Brain microvascular endothelial cell (primary cell): ENCODE measurements at regions not wholly inside any gene's neighbourhood (a gene's known extent, or its start where the extent isn't known, plus 50 kb on each side); places are given as distances from the start of the nearest gene placed in this dataset.
"Not testable (repeated sequence)": the region's sequence is repeated elsewhere in the genome, so short reads cannot be mapped to it uniquely, and the experiment has no call there.

Source experiments
- DNase-seq: peaks from one replicate; pipeline ENCODE4 v3.0.0-alpha.2; 2020
- H3K27ac ChIP-seq: fragments of 250-450 bp; sonication (Bioruptor Pico); 2 replicates; pipeline ENCODE4 v1.5.1; 2020; ENCODE audit warnings: mild to moderate bottlenecking, moderate library complexity
- H3K27me3 ChIP-seq: fragments of 250-450 bp; sonication (Bioruptor Pico); replicated peaks from 2 replicates; pipeline ENCODE4 v1.5.1; 2020; ENCODE audit warnings: mild to moderate bottlenecking
- H3K36me3 ChIP-seq: fragments of 250-450 bp; sonication (Bioruptor Pico); replicated peaks from 2 replicates; pipeline ENCODE4 v1.5.1; 2020; ENCODE audit warnings: mild to moderate bottlenecking
- H3K4me3 ChIP-seq: 2 replicates; pipeline ENCODE4 v1.5.1; 2011; ENCODE audit warnings: low read depth, mild to moderate bottlenecking, control low read depth, low read length, moderate library complexity
- CTCF ChIP-seq: IDR thresholded peaks from 2 replicates; pipeline ENCODE4 v1.5.1; 2011; ENCODE audit warnings: low read depth, mild to moderate bottlenecking, moderate library complexity, low read length, control low read depth, inconsistent platforms; ENCODE audit errors: missing control alignments
- in situ Hi-C: cut with HindIII; loops from 2 replicates; pipeline ENCODE4 v1.10.0; 2017; ENCODE audit warnings: low sequenced_read_pairs, low pct_ligation_motif_present

GRCh38 chr11:16536513-16536912, 180.2 kb upstream of the SOX6 start:
- no peaks in the 10 kb centered on the region for H3K27me3 ChIP-seq
- in situ Hi-C loops: no loop called here
- H3K4me3 ChIP-seq: no peak overlapping the region
- TF ChIP-seq CTCF: no peak
- H3K36me3 ChIP-seq: no peaks in the 10 kb centered on the region
- no peak for DNase-seq
- H3K27ac ChIP-seq: no peak overlapping the region

DNA sequence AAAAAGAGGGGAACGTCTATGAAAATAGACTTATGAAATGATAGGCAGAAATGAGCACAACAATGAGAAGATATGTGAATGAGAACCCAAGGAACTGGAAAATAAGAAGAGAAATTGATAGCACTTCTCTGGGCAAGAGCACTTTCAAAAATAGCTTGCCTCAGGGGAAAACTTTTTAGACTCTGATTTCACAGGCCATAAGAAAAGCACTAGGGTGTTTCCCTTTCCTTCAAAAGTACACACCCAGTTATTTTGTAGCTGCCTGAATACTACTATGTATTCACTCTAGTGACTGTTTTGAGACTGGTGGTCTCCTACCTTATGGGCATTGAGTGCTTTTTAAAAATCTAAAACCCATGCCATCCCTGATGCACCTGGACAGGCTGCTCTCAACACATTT, 172.3 kb upstream of the SOX6 start:
- DNase-seq: no peak
- H3K4me3 ChIP-seq: no peak overlapping the region
- no peaks in the 10 kb centered on the region for H3K36me3 ChIP-seq
- in situ Hi-C loops: no loop called here
- H3K27ac ChIP-seq: no peak overlapping the region
- no peak for TF ChIP-seq CTCF
- H3K27me3 ChIP-seq: no peaks in the 10 kb centered on the region

GRCh38 chr11:16527525-16528246, 171.3 kb upstream of the SOX6 start:
- TF ChIP-seq CTCF: no peak
- H3K36me3 ChIP-seq: no peaks in the 10 kb centered on the region
- H3K27me3 ChIP-seq: no peaks in the 10 kb centered on the region
- no peak for DNase-seq
- no peak overlapping the region for H3K4me3 ChIP-seq
- in situ Hi-C loops: no loop called here
- no peak overlapping the region for H3K27ac ChIP-seq

- in situ Hi-C loops: no loop called here
- no peak overlapping the region for H3K27ac ChIP-seq
- H3K27me3 ChIP-seq: no peaks in the 10 kb centered on the region
- no peaks in the 10 kb centered on the region for H3K36me3 ChIP-seq
- H3K4me3 ChIP-seq: no peak overlapping the region
- DNase-seq: no peak
- TF ChIP-seq CTCF: no peak
Measured at GRCh38 chr11:16526947-16527346, 170.6 kb upstream of the SOX6 start.

DNA sequence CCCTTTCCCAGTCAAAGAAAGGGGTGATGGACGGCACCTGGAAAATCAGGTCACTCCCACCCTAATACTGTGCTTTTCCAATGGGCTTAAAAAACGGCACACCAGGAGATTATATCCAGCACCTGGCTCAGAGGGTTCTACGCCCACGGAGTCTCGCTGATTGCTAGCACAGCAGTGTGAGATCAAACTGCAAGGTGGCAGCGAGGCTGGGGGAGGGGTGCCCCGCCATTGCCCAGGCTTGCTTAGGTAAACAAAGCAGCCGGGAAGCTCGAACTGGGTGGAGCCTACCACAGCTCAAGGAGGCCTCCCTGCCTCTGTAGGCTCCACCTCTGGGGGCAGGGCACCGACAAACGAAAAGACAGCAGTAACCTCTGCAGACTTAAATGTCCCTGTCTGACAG, 164.4 kb upstream of the SOX6 start:
- DNase-seq, in situ Hi-C loops, H3K4me3 ChIP-seq, H3K36me3 ChIP-seq, H3K27me3 ChIP-seq, H3K27ac ChIP-seq: not testable (repeated sequence)

GRCh38 chr11:16512899-16513241, 156.5 kb upstream of the SOX6 start:
- no peak for DNase-seq
- Histone ChIP-seq H3K4me3 (no peak overlapping the region), H3K27me3 (no peaks in the 10 kb centered on the region), H3K27ac (no peak overlapping the region), H3K36me3 (no peaks in the 10 kb centered on the region)
- TF ChIP-seq CTCF: no peak
- in situ Hi-C loops: no loop called here
